Left ventricle myocardium inferior (tissue), 1 donor: ENCODE measurements at regions not wholly inside any gene's neighbourhood (a gene's known extent, or its start where the extent isn't known, plus 50 kb on each side); places are given as distances from the start of the nearest gene placed in this dataset.

Experiments used
- DNase-seq: peaks from one replicate; pipeline ENCODE4 v3.0.0-alpha.2; 2020
- H3K27ac ChIP-seq: fragments of 200-600 bp; replicated peaks from 2 replicates; pipeline ENCODE4 v1.8.0; 2021
- H3K27me3 ChIP-seq: fragments of 200-600 bp; 2 replicates; pipeline ENCODE4 v1.8.0; 2021; ENCODE audit warnings: low read depth
- H3K36me3 ChIP-seq: fragments of 200-600 bp; 2 replicates; pipeline ENCODE4 v1.8.0; 2021
- H3K4me1 ChIP-seq: fragments of 200-600 bp; 2 replicates; pipeline ENCODE4 v1.8.0; 2021
- H3K4me3 ChIP-seq: fragments of 200-600 bp; 2 replicates; pipeline ENCODE4 v1.8.0; 2021; ENCODE audit warnings: mild to moderate bottlenecking, moderate library complexity
- H3K9me3 ChIP-seq: fragments of 200-600 bp; replicated peaks from 2 replicates; pipeline ENCODE4 v1.8.0; 2021
- intact Hi-C: fragments of 100-400 bp; cut with micrococcal nuclease; formaldehyde crosslinking; loops from one replicate; pipeline ENCODE4 v1.11.0; 2022
- TF ChIP-seq, protein P1 (sequence below): fragments of 200-600 bp; IDR thresholded peaks from 2 replicates; pipeline ENCODE4 v1.8.0; 2021; ENCODE audit warnings: antibody characterized with exemption, mild to moderate bottlenecking, borderline replicate concordance
- donor health status: DM: no; HTN: yes; CAD: no; lungs with severe emphysema.

DNA sequence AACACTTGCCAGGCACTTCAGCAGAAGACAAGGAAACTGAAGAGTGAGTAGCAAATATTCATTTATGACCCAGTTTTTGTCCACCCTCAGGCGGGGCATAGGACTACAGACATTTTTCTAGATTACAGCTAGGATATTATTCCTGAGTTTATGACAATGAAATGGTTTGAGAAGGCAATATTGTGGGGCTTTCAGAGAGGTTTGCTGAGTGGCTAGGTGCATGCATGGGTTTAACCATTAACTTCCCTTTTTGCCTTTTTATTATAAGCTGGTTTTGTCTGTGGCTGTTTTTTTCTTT, 104.0 kb upstream of the BCAT1 start:
- Histone ChIP-seq H3K4me3 (peak overlapping the region; percentile 59), H3K9me3 (peaks cover 2% of the 10 kb centered on the region), H3K27me3 (no peaks in the 10 kb centered on the region), H3K27ac (peak overlapping the region; percentile 70), H3K36me3 (no peaks in the 10 kb centered on the region), H3K4me1 (no peaks in the 10 kb centered on the region)
- intact Hi-C loops = no loop called here
- TF ChIP-seq, protein P1, sequence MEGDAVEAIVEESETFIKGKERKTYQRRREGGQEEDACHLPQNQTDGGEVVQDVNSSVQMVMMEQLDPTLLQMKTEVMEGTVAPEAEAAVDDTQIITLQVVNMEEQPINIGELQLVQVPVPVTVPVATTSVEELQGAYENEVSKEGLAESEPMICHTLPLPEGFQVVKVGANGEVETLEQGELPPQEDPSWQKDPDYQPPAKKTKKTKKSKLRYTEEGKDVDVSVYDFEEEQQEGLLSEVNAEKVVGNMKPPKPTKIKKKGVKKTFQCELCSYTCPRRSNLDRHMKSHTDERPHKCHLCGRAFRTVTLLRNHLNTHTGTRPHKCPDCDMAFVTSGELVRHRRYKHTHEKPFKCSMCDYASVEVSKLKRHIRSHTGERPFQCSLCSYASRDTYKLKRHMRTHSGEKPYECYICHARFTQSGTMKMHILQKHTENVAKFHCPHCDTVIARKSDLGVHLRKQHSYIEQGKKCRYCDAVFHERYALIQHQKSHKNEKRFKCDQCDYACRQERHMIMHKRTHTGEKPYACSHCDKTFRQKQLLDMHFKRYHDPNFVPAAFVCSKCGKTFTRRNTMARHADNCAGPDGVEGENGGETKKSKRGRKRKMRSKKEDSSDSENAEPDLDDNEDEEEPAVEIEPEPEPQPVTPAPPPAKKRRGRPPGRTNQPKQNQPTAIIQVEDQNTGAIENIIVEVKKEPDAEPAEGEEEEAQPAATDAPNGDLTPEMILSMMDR = no peak
- DNase-seq = no peak

DNA sequence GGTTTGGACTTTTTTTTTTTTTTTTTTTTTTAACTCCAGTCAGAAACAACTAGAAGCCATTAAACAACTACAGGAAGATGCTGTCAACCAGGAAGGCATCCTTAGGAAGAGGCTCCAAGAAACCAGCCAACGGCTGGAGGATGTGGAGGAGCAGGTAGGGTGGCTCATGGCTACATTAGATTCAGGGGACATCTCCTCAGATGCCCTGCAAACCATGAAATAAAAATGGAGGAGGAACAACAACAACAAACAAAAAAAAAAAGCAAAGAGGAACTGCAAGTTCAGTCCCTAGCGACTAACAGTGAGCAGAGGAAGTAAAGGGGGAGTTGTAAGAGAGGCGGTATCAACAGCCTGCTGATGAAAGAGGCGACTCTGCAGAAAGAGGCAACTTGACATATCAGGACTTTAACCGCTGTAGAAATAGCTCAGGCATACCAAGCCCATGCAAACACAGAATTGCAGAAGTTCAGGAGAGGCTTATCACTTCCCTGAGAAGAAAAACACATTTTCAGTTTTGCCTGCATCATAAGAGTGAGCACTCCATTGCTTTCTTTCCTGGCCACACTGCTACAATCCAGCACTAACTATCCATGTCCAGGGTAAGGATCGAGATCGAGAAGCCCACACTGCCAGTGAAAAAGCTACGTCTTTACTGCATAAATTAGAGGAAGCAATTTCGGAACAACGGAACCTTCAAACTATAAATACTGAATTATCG, 103.5 kb upstream of the BCAT1 start:
- no peak for DNase-seq
- H3K9me3 ChIP-seq = peaks cover 7% of the 10 kb centered on the region
- peak overlapping the region; percentile 70 for H3K27ac ChIP-seq
- TF ChIP-seq, protein P1 = no peak
- H3K4me3 ChIP-seq = peak overlapping the region; percentile 59
- no peaks in the 10 kb centered on the region for H3K27me3 ChIP-seq
- H3K36me3 ChIP-seq = no peaks in the 10 kb centered on the region
- intact Hi-C loops = no loop called here
- H3K4me1 ChIP-seq = no peaks in the 10 kb centered on the region

DNA sequence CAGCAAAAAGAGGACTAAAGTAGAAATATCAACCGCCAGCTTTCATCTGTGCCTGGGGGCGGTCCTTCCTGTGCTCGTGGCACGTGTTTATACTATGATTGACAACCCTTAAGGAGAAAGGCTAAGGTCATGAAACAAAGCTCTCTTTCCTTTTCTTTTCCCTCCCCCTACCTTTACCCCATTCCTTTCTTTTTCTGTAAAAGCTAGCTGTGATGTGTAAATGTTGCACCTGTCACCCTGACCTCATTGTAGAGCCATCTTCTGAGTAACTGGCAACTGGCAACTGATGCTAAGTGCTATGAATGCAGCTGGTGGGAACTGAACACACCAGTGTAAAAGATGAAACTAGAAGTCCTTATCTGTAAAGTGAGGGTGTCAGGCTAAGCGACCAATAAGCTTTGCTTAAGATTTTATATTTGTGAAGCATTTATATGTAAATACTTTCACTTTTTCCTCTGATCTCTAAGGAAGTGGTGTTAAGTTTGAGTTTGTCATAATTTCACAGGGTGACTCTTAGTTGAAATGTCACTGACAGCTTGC, 102.8 kb upstream of the BCAT1 start:
- Histone ChIP-seq H3K27me3 (no peaks in the 10 kb centered on the region), H3K9me3 (peaks cover 14% of the 10 kb centered on the region), H3K27ac (peak overlapping the region; percentile 70), H3K36me3 (no peaks in the 10 kb centered on the region), H3K4me1 (no peaks in the 10 kb centered on the region), H3K4me3 (peak overlapping the region; percentile 59)
- DNase-seq = no peak
- TF ChIP-seq, protein P1 = no peak
- intact Hi-C loops = no loop called here

DNA sequence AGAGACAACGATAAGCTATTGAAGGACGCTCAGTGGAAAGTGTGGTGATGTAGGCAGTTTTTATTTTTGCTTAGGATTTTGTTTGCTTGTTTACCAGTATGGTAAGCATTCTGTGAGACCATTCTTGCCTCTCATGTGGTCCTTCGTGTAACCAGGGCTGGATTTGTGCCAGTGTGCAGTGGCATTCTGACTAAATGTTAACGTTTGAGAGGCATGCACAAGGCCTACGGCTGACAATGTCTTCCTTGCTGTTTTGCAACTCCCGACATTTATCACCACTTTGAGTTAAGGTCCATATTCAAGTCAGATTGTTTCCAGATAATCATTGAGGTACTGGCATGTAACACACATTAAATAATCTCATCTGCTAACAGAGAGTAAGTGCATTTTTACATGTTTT, 102.3 kb upstream of the BCAT1 start:
- H3K36me3 ChIP-seq = no peaks in the 10 kb centered on the region
- no peak overlapping the region for H3K4me3 ChIP-seq
- H3K27ac ChIP-seq = no peak overlapping the region
- no peak for DNase-seq
- peaks cover 19% of the 10 kb centered on the region for H3K9me3 ChIP-seq
- H3K4me1 ChIP-seq = no peaks in the 10 kb centered on the region
- TF ChIP-seq, protein P1 = no peak
- intact Hi-C loops = no loop called here
- no peaks in the 10 kb centered on the region for H3K27me3 ChIP-seq

DNA sequence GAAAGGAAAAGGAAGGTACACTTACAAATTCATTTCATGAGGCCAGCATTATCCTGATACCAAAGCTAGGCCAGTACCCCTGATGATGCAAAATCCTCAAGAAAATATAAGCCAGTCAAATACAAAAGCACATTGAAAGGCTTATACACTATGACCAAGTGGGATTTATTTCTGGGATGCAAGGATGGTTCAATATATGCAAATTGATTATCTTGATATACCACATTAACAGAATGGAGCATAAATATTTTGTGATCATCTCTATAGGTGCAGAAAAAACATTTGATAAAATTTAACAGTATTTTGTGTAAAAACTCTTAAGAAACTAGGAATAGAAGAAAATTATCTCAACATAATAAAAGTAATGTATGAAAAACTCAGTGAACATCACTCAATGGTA, 97.0 kb upstream of the BCAT1 start:
- H3K4me1 ChIP-seq = no peaks in the 10 kb centered on the region
- intact Hi-C loops = no loop called here
- TF ChIP-seq, protein P1 = no peak
- H3K27me3 ChIP-seq = no peaks in the 10 kb centered on the region
- H3K4me3 ChIP-seq = no peak overlapping the region
- no peaks in the 10 kb centered on the region for H3K36me3 ChIP-seq
- no peak overlapping the region for H3K27ac ChIP-seq
- no peak for DNase-seq
- H3K9me3 ChIP-seq = peaks cover 30% of the 10 kb centered on the region
